NOMO-1 (cell line): ENCODE measurements at regions not wholly inside any gene's neighbourhood (a gene's known extent, or its start where the extent isn't known, plus 50 kb on each side); places are given as distances from the start of the nearest gene placed in this dataset.

Experiments
- DNase-seq, 2 experiments: peaks; one replicate each; lab custom pipeline; 2025; ENCODE audit not compliant: unreplicated experiment in 2 of 2; lab: John Stamatoyannopoulos, UW

DNA sequence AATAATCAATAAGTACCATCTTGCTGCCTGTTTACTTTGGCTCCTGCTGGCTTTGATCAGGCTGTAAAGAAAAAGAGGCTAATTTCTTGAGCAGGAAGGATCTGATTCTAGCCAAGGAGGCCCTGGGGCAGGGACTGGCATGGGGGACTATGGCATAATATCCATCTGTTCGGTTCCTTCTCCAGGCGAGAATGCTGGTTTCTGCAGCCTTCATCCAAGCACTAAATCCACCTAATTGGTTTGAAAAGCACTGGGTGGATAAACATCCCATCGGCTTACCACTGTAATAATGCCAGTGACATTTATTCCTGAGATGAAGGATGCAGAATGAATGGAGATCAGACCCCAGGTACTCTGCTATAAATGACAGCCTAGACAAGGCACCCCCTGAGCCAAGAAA is 180.0 kb upstream of the ASIC2 start:
- no peak for DNase-seq

DNA sequence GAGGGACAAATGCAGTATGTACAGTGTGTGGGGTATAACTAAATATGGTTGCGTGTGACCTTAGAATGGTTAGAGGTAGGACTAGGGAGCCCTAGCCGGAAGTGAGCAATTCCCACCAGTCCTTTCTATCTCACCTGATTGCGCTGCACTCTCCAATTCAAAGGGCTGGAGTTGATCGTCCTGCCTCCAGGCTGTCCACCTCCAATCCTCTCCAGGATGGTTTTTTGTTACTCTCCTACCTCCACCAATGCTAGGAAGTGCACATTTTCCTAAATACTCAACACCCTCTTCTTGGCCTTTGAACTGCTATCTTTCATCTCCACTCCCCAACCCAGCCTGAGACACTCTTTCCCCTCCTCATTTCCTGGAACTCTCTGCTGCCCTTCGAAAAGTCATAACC is 181.7 kb upstream of the ASIC2 start:
- no peak for DNase-seq

DNA sequence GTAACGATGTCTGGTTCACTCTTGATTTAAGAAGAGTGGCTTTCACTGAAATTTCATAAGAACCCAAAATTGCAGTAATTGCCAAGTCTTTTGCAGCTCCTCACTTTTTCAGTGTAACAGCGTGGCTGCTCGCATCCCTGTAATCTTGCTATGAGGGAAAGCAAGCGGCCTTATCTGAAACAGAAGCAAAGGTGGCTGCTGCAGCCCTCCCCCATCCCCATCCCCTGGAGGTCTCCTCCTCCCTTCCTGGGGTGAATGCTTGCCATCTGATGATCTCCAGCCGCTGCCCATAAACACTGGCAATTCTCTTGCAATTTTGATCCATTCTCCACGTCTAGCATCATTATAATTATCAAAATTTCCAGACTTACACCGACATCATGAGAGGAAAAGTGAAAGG is 182.5 kb upstream of the ASIC2 start:
- DNase-seq, result peak; percentile 14 to 24

DNA sequence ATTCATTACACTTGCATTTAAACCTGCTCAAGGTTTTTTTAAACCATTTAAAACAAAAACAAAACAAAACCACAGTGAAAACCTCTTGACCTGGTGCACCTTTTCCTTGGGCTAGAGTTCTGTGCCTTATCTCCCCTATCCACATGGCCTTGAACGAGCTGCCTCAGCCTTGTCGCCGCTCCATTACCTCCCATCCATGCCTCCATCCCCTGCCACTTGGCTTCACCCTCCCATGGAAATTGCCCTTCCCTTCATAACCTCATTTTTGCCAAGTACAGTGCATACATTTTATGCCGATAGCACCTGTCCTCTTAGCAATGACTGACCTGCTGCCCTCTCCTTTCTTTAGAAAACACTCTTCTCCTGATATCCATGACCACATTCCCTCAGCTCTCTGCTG is 188.6 kb upstream of the ASIC2 start:
- no peak for DNase-seq

DNA sequence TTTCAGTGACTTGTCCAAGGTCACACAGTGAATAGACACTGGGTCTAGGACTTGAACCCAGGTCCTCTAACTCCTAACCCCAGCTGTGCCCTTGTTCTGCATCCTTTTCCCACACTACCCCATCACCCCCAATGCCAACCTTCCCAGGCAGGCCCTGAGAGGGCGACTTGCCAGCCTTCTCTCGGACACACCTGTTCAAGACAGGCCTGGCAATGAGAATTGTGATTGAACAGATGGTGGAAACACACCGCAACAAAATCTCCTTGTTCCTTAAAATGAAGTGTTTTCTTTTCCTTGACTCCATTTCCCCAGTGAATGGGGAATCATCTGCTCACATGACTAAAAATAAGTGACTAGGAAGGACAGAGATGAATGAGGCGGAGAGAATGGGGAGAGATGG is 189.5 kb upstream of the ASIC2 start:
- no peak for DNase-seq

DNA sequence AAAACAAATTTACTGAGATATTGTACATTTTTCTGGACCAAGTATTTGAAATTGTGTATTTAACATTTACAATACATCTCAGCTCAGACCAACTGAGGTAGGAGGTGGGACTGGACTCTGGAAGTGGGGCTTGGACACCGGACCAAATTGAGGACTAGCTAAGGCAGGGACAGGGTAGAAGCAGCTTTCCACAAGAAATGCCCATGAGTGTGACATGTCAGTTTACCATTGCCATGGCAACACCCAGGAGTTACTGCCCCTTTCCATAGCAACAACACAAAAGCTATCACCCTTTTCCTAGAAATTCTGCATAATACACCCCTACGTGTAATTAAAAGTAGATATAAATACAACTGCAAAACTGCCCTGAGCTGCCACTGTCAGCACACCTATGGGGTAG is 191.5 kb upstream of the ASIC2 start:
- no peak for DNase-seq

DNA sequence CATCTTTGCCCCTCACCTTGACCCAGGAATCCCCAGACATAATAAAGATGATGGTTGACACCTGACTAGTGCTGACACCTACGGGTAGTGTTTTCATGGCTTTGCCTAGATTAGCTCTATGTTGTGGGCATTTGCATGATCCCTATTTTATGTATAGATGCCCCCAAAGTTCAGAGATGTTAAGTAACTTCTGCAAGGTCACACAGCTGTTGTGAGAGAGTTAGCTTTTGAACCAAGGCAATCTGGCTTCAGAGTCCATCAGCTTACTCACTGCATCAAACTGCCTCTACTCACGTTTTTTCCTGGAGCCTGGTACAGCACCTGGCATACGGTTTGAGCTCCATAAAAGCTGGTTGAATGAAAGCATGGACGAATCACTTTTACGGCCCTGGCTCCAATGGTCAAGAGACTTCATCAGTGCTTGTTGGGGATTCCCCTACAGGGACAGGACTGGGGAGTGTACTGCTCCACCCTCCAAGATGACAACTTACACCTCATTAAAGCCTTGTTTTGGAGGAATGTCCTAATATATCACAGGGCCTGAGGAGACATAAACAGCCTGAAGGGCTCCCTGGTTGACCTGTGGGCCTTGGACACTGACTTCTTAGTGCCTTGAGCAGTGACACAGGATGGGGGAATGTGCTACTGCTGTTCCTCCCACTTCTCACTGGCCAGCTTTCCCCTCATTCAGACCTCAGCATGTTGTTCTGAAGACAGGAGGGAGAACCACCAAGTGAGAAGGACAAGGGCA is 193.2 kb upstream of the ASIC2 start:
- DNase-seq, result no peak

DNA sequence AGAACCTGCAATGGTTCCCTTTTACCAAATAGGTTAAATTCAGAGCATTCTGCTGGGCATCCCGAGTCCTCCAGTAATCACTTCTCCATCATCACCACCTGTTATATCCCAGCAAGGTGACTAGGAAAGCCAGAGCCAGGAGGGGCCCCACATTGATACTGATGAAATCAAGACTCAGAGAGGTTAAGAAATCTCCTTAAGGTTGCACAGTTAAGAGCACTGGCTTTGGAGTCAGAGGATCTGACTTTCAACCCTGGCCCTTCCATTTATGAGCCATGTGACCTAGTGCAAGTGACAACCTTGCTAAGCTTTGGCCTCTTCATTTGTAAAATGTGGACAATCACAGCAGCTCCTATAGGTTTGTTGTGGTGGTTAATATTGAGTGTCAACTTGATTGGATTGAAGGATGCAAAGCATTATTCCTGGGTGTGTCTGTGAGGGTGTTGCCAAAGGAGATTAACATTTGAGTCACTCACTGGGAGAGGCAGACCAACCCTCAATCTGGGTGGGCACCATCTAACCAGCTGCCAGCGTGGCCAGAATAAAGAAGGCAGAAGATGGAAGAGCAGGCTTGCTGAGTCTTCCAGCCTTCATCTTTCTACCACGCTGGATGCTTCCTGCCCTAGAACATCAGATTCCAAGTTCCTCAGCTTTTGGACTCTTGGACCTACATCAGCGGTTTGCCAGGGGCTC is 194.2 kb upstream of the ASIC2 start:
- no peak for DNase-seq

DNA sequence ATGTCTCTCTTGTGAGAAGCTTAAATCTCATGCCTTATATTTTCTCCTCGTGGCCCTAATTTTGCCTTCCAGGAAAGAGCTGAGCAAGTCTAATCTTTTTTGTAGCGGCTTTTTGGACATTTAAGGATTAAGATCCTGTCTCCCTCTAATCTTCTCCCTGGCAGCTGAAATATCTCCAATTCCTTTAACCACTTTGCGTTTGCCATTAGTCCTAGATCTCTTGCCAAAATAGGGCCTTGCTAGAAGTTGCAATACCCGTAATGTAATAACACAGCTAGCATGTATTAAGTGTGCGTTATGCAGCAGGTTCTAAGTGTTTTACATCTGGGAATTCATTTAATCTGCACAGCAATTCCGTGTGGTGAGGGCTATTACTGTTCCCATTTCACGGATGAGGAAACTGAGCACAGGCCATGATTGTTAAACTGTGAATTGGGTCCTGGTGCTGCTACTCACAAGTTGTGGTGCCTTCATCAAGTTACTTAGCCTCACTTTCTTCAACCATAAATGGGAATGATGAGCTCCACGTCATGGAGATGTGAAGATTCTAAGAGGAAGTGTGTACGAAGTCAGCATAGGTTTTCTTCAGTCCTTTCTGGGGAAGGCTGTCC is 198.9 kb upstream of the ASIC2 start:
- DNase-seq, result no peak

DNA sequence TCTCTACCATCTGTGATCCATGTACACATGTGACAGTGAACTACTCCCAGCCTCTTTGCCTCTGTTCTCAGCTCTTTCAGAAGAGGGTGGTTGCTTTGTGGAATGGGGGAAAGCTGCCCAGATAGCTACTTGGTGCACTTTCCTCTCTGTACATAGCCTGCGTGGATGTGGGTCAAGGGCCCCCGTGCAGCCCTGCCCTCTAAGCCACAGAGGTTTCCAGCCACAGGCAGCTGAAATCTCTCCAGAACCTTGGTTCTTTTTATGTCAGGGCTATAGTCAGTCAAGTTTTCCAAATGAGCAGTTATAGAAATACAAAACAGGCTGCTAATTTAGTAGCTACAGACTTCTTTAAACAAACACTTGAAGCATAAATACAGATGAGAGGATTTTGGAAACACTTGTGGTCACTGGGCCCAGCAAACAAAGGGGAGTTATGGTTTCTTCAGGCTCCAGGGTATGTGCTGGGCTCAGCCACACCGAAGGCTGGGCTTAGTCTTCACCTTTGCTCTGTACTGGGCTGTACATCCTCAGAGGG is 199.7 kb upstream of the ASIC2 start:
- no peak for DNase-seq

DNA sequence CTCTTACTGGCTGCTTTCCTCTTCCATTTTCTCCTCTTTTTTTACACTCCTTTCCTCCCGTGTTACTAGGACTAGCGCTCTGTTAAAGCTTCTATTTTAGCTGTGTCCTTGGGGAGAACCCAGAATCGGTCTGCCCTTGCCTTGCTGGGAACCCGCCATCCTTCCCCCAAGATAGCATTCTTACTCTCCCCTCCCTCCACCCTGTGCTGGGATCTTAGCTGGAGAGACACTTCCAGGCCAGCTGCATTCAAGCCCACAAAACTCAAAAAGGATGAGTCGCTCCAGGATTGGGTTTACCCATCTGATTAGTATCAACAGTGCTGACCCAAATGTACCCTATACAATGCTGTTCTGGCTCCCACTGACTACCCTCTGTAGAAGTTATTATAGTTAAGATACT is 200.5 kb upstream of the ASIC2 start:
- no peak for DNase-seq

DNA sequence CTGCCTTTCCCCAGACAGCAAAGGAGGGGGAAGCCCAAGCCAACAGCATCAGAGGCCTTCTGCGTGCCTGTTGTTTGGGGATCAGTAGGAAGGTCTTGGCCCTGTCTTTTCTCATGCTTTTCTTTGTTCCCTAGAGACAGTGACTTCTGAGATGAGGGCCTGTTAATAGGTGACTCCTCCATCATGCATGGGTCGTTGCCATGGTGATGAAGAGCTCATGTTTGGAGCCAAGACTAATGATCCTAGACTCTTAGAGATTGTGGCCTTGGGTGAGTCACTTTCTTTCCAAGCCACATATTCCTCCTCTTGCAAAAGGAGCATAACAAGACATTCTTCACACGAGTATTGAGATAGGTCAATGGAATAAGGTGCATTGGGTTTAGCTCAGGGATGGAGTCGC is 201.1 kb upstream of the ASIC2 start:
- no peak for DNase-seq

DNA sequence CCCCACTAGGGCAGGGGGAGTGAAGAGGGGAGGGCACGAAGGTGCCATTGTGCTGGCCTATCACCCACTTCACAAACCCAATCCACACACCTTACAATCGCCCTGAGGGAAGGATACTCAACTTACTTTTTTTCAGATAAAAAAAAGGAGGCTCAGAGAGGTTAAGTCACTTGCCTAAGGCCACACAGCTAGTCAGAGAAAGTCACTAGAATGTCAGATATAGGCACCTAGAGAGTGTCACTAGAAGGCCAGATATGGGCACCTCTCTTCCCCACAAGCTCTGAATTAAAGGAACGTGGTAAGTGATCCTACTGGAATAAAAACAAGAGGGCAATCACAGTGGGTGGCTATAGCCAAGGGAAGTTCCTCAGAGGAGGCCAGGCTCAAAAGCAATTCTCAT is 204.5 kb upstream of the ASIC2 start:
- no peak for DNase-seq

DNA sequence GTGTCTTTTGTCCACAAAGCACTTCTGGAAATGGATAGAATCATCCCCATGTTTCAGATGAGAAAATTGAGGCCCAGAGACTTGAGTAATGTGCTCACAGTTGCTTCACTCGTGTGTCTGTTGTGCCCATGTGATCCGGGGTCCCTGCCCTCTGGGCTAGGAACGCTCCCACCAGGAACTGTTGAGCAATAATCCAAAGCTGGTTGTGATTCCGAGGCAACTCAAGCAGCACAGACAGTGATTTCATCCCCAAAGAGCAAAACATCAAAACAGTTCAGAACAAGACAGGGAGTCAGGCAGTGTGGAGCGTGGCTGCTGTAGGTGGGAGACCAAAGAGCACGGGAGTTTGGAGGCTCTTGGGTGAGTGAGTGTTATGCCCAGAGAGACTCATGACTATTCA is 205.0 kb upstream of the ASIC2 start:
- DNase-seq, result no peak

DNA sequence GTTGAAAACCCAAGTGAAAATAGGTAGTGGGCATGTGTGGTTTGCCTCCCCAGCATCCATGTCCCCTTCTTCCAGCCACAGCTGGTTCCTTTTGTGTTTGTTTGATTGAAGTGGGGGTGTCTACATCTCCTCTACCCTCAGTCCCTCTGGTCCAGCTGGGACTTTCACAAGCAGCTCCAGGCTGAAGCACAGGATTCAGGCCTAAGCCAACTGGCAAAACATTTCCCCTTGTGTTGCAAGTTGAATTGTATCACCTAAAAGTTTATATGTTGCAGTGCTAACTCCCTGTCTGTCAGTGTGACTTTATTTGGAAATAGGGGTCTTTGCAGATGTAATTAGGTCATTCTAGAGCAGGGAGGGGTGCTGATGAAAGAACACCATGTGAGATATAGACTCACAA is 205.9 kb upstream of the ASIC2 start:
- DNase-seq, result no peak

DNA sequence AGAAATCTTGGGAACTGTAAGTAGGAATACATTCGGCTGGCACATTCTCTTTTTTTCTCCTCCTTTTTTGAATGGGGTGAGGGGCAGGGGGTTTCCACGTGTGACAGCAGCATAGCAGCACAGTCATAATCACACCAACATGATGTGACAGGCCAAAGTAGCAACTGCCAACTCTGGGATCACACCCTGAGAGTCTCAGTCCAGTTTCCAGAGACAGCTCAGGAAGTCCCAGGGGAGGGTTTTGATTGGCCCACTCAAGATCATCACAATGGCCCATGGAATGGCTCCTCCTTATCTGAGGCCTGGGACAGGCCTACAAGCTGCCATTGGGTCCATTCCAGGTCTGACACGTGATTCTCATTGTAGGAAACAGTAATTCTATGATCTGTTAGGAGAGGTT is 207.1 kb upstream of the ASIC2 start:
- DNase-seq, result no peak

DNA sequence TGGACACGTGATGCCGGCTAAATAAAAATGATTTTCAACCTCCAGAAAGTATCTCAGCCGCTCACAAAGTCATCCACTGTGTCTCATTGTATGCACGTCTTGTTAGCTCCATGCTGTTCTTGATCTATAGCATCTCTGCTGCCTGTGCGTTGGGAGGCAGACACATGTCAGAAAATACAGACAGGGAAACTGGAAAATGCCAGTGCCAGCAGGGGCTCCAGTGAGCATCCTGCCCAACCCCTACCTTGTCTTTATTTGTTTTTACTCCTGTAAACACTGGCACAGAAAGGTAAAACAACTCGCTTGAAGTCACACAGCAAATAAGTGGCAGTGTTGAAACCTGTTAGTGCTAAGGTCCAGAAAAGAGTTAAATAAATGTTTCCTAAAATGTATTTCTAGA is 208.1 kb upstream of the ASIC2 start:
- DNase-seq, result no peak

DNA sequence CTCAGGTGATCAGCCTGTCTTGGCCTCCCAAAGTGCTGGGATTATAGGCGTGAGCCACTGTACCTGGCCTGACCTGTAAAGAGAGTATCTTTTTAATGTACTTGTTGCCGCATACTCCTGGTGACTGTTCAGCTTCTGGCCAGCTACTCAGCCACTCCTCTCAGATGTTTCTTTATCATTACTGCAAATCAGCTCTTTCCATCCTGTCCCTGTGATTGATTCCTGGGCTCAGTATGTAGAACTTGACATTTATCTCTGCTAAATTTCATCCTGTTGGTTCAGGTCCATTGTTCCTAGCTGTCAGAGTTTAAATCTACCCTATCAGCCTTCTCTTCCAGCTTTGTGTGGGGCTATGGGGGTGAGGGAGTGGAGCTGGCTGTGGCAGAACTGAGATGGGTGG is 211.5 kb upstream of the ASIC2 start:
- DNase-seq, result no peak

DNA sequence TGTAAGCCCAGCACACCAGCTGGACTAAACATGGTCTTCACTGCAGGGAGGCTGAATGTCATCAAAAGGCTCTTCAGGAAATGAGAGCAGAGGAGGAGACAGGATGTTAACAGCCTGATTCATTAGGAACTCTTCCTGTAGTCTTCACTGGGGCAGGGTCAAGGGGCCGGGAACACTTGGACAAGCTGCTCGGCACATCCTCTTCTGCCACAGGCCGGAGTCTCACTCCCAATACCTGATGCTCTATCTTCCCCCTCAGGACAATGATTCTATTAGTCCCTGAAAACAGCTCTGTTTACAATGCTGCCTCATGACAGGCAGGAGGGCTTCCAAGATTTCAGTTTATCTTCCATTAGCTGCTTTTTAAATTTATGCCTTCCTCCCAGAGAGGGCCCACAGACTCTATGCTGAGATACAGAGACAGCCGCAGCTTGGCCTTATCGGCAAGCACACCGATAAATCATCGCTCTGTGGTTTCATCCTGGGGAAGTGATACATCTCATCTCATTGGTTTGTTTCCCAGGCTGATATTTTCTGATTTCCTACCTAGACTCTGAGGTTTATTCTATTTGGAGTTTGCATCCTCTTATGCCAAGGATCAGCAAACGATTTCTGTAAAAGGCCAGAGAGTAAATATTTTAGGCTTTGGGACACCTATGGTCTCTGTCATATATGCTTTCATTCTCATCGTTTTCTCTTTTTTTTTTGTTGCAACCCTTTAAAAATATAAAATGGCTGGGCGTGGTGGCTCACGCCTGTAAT is 214.0 kb upstream of the ASIC2 start:
- DNase-seq, result peak; percentile 85 to 90

DNA sequence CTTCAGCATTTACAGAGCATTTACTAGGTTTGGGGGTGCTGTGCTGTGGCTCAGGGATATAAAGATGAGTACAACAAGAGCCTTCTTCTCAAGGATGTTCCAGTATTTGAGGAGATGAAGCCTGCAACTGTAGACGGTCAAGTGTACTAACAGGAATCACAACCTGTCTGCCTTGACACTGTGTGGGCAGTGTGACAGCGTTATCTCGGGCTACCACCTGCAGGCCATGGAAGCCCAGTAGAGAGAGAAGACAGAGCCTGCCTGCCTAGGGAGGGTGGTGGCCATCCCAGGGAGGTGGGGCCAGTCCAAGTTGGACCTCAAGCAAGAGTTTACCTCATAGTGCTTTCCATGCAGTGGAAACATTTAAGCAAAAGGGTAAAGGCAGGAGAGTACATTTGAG is 215.1 kb upstream of the ASIC2 start:
- no peak for DNase-seq

DNA sequence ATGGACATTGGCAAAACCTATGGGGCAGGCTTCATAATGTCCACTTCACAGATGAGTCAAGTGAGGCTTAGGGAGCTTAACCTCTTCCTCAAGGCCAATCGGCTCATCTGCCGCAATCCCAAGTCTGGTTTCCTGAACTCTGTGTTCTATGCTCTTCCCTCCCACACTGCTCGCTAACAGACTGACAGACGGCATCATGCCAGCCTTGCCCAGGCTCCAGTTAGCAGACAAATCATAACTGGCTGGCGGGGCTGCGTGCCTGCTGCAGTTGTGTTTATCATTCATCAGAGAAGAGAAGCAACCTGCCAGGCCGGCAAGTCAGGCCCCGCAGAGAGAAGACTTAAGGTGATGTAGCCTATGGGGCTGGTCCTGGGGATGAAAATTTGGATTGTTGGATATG is 216.2 kb upstream of the ASIC2 start:
- DNase-seq, result no peak
